OCI-LY7 (cell line): ENCODE measurements at regions not wholly inside any gene's neighbourhood (a gene's known extent, or its start where the extent isn't known, plus 50 kb on each side); places are given as distances from the start of the nearest gene placed in this dataset.

Experiments used
- BruUV-seq: library from RNA; stranded (reverse); fragments of 400-500 nt; replicated peaks from 2 replicates; lab custom pipeline; 2021; lab: Mats Ljungman, UMichigan
- CTCF ChIA-PET: fragments of 300-600 bp; sonication (Branson Sonifier 250); formaldehyde crosslinking; loops from one replicate; lab custom pipeline; 2022; ENCODE audit warnings: antibody characterized with exemption; ENCODE audit not compliant: unreplicated experiment; lab: Charles Lee
- POLR2A ChIA-PET: fragments of 300-600 bp; sonication (Branson Sonifier 250); formaldehyde crosslinking; loops from one replicate; lab custom pipeline; 2022; ENCODE audit warnings: antibody characterized with exemption; lab: Charles Lee
- DNase-seq: peaks from one replicate; pipeline ENCODE4 v3.0.0-alpha.2; 2015; ENCODE audit warnings: low spot score
- H2AFZ ChIP-seq: fragments of 200-600 bp; sonication (generic), shearing (Covaris generic); 2 replicates; pipeline ENCODE4 v1.6.1; 2014; ENCODE audit warnings: mild to moderate bottlenecking, antibody characterized with exemption, low read length, moderate library complexity
- H3K27ac ChIP-seq: fragments of 200-600 bp; sonication (generic); 2 replicates; pipeline ENCODE4 v1.5.1; 2014; ENCODE audit warnings: mixed run types, low read depth, mild to moderate bottlenecking, moderate library complexity, low read length, inconsistent platforms; ENCODE audit not compliant: poor library complexity, severe bottlenecking
- H3K36me3 ChIP-seq: fragments of 200-600 bp; sonication (generic); 2 replicates; pipeline ENCODE4 v1.6.1; 2014; ENCODE audit warnings: mild to moderate bottlenecking, antibody characterized with exemption, low read length, moderate library complexity, mixed read lengths; ENCODE audit not compliant: insufficient read depth
- H3K4me1 ChIP-seq: fragments of 200-600 bp; sonication (generic); 2 replicates; pipeline ENCODE4 v1.5.1; 2014; ENCODE audit warnings: mild to moderate bottlenecking, low read length; ENCODE audit not compliant: insufficient read depth, poor library complexity, severe bottlenecking
- H3K4me2 ChIP-seq: fragments of 200-600 bp; sonication (generic); 2 replicates; pipeline ENCODE4 v1.6.1; 2014; ENCODE audit warnings: mild to moderate bottlenecking, low read length
- H3K4me3 ChIP-seq: fragments of 200-600 bp; sonication (generic); 2 replicates; pipeline ENCODE4 v1.5.1; 2014; ENCODE audit warnings: mild to moderate bottlenecking, low read depth, low read length; ENCODE audit not compliant: poor library complexity, severe bottlenecking
- H3K79me2 ChIP-seq: fragments of 200-600 bp; sonication (generic); 2 replicates; pipeline ENCODE4 v1.6.1; 2016; ENCODE audit warnings: low read depth, mild to moderate bottlenecking, low read length, moderate library complexity, mixed read lengths; ENCODE audit not compliant: insufficient read depth
- H3K9me2 ChIP-seq: fragments of 200-600 bp; sonication (generic); 2 replicates; pipeline ENCODE4 v1.6.1; 2016; ENCODE audit warnings: mild to moderate bottlenecking, low read length, mixed read lengths; ENCODE audit not compliant: insufficient read depth
- H3K9me3 ChIP-seq: fragments of 200-600 bp; sonication (generic); 2 replicates; pipeline ENCODE4 v1.6.1; 2014; ENCODE audit warnings: mild to moderate bottlenecking, mixed run types, low read length, mixed read lengths
- H4K20me1 ChIP-seq: fragments of 200-600 bp; sonication (generic); 2 replicates; pipeline ENCODE4 v1.6.1; 2014; ENCODE audit warnings: mild to moderate bottlenecking, antibody characterized with exemption, low read length, moderate library complexity, mixed read lengths; ENCODE audit not compliant: insufficient read depth
- EZH2phosphoT487 ChIP-seq: fragments of 200-600 bp; sonication (generic); IDR thresholded peaks from 2 replicates; pipeline ENCODE4 v1.6.1; 2018; ENCODE audit warnings: low read depth, borderline replicate concordance, mild to moderate bottlenecking, mixed run types, antibody characterized with exemption, low read length, moderate library complexity, mixed read lengths
- intact Hi-C: fragments of 100-400 bp; cut with micrococcal nuclease; formaldehyde crosslinking; loops from one replicate; pipeline ENCODE4 v1.10.0; 2022; ENCODE audit not compliant: unreplicated experiment
- TF ChIP-seq, protein P1 (sequence below): fragments of 200-600 bp; sonication (generic); conservative IDR thresholded peaks from 2 replicates; pipeline ENCODE4 v1.5.1; 2014; ENCODE audit warnings: mild to moderate bottlenecking, antibody characterized with exemption, low read length, moderate library complexity, mixed read lengths

DNA sequence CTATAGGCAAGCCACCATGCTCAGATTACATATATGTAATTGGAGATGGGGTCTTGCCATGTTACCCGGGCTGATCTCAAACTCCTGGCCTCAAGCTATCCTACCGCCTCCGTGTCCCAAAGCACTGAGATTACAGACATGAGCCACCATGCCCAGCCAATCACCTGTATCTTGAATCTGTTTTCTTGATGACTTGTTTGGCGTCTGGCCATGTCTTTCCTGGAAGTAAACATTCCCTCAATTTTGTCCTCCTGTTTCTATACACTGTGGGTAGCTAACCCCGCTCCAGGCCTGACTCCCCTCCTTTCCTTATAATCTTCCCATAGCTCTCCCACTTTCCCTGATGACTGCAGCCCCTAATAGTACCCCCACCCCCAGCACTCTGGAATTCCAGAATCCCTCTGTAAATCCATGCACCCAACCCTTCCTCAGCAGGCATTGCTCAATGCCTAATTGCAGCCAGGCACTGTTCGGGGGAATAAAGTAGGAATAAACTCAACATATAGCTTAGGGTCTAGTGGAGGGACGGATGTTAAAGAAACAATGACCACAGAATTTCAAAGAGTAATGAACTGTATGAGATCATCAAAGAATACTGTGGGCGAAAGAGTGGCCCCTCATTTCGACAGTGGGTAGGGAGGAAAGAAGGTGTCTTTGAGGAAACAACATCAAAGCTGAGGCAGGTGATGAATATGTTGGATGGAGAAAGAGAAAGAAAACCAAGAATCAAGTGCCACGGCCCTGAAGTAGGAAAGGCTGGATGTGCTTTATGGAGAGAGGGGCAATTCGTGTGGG is 161.5 kb downstream of the ADSS2 start:
- H3K27ac ChIP-seq: no peak overlapping the region
- H2AFZ ChIP-seq: no peak overlapping the region
- H3K79me2 ChIP-seq: no peaks in the 10 kb centered on the region
- ChIA-PET CTCF (no interaction called here), POLR2A (interaction anchor here (0.6 kb wide), 1 partner anchor 10 kb away, joined by 3 read pairs; no protein-coding TSS in a partner anchor)
- TF ChIP-seq, protein P1, sequence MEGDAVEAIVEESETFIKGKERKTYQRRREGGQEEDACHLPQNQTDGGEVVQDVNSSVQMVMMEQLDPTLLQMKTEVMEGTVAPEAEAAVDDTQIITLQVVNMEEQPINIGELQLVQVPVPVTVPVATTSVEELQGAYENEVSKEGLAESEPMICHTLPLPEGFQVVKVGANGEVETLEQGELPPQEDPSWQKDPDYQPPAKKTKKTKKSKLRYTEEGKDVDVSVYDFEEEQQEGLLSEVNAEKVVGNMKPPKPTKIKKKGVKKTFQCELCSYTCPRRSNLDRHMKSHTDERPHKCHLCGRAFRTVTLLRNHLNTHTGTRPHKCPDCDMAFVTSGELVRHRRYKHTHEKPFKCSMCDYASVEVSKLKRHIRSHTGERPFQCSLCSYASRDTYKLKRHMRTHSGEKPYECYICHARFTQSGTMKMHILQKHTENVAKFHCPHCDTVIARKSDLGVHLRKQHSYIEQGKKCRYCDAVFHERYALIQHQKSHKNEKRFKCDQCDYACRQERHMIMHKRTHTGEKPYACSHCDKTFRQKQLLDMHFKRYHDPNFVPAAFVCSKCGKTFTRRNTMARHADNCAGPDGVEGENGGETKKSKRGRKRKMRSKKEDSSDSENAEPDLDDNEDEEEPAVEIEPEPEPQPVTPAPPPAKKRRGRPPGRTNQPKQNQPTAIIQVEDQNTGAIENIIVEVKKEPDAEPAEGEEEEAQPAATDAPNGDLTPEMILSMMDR: no peak
- no peak for TF ChIP-seq EZH2phosphoT487
- no peak for DNase-seq
- no TSS peak for BruUV-seq
- no peaks in the 10 kb centered on the region for H3K9me2 ChIP-seq
- no peaks in the 10 kb centered on the region for H3K36me3 ChIP-seq
- no peak overlapping the region for H3K4me3 ChIP-seq
- no peaks in the 10 kb centered on the region for H4K20me1 ChIP-seq
- intact Hi-C loops: loop anchor here (10.0 kb wide), 1 partner anchor 165 kb away; the partner anchor contains the start of gene ADSS2
- no peaks in the 10 kb centered on the region for H3K9me3 ChIP-seq
- H3K4me2 ChIP-seq: no peak overlapping the region
- H3K4me1 ChIP-seq: no peaks in the 10 kb centered on the region

DNA sequence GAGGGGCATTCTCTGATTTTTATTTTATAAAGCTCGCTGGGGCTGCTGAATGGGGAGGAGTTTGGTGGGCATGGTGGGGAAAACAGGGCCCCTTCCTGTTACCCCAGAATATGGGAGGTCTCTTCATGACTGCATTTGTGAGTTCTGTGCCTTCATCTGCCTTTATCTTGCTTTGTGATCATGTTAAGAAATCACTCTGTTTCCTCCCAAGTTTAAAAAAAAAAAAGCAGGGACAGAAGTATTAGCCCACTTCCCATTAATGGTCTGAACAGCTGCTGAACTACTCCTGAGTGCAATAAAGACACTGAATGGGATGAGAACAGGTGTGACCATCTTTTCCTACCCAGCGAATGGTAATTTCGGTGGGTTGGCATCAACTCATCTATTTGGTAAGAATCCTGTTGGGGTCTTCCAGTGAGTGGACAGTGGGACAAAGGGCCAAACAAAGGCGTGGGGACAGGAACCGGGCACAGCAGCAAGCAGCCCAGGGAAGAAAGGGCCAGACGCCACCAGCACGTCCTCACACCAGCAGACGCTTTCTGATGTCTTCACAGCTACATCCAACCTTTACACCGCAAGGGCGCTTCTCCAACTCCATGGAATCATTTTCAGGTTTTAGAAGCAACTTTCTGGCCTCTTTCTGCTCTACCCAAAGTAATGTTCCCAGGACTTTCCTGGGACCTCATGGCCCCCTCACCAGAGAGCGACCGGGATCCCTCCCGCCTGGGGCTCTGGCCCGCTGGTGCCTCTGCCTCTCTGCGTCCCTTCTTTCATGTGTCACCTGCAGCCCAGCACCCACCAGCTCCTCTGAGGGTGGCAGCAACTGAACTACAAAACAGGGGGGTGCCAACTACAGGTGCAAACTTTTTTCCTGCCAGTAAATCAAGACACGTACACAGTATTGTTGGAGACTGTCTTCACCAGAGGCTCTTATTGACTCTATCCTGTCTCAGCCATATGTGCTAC is 160.2 kb downstream of the ADSS2 start:
- Histone ChIP-seq H4K20me1 (no peaks in the 10 kb centered on the region), H3K9me2 (no peaks in the 10 kb centered on the region), H3K27ac (no peak overlapping the region), H3K4me1 (no peaks in the 10 kb centered on the region), H2AFZ (no peak overlapping the region), H3K9me3 (no peaks in the 10 kb centered on the region), H3K4me2 (no peak overlapping the region), H3K4me3 (no peak overlapping the region), H3K36me3 (no peaks in the 10 kb centered on the region), H3K79me2 (no peaks in the 10 kb centered on the region)
- DNase-seq: no peak
- ChIA-PET CTCF (no interaction called here), POLR2A (no interaction called here)
- intact Hi-C loops: loop anchor here (10.0 kb wide), 1 partner anchor 163 kb away; the partner anchor contains the start of gene ADSS2
- no TSS peak for BruUV-seq
- no peak for TF ChIP-seq EZH2phosphoT487
- TF ChIP-seq, protein P1: no peak
